ENCODE measurements at regions not wholly inside any gene's neighbourhood (a gene's known extent, or its start where the extent isn't known, plus 50 kb on each side); places are given as distances from the start of the nearest gene placed in this dataset.

GRCh38 chr18:6563896-6564295 is 149.2 kb upstream of the L3MBTL4 start:
- BruUV-seq (replicated peaks), result no TSS peak
- H3K4me2 ChIP-seq (ENCODE audit: insufficient read depth, low read length), result no peak overlapping the region
- WGBS (ENCODE audit: insufficient coverage, low coverage, missing lambda C conversion rate), result 0% methylated on average over 1 of the region's 1 CpG
- no peak overlapping the region for H2AFZ ChIP-seq (ENCODE audit: low read depth, low read length)
- POLR2A ChIA-PET, result no interaction called here
- TF ChIP-seq ZNF174 (CRISPR knock-in tag; IDR thresholded peaks at IDR 0.05) (no peak), CHD2 (IDR thresholded peaks at IDR 0.05; ENCODE audit: low read depth, low read length) (no peak), MCM7 (IDR thresholded peaks at IDR 0.05) (no peak), SAP30 (IDR thresholded peaks at IDR 0.05; ENCODE audit: borderline replicate concordance, insufficient read depth, low read depth, low read length, poor library complexity, severe bottlenecking) (no peak), ZNF445 (CRISPR knock-in tag; IDR thresholded peaks at IDR 0.05; ENCODE audit: low read depth) (no peak), ZNF764 (CRISPR knock-in tag; IDR thresholded peaks at IDR 0.05; ENCODE audit: low read depth) (no peak), HMG20A (CRISPR knock-in tag; conservative IDR thresholded peaks at IDR 0.05) (no peak)
- TF ChIP-seq, protein P1, sequence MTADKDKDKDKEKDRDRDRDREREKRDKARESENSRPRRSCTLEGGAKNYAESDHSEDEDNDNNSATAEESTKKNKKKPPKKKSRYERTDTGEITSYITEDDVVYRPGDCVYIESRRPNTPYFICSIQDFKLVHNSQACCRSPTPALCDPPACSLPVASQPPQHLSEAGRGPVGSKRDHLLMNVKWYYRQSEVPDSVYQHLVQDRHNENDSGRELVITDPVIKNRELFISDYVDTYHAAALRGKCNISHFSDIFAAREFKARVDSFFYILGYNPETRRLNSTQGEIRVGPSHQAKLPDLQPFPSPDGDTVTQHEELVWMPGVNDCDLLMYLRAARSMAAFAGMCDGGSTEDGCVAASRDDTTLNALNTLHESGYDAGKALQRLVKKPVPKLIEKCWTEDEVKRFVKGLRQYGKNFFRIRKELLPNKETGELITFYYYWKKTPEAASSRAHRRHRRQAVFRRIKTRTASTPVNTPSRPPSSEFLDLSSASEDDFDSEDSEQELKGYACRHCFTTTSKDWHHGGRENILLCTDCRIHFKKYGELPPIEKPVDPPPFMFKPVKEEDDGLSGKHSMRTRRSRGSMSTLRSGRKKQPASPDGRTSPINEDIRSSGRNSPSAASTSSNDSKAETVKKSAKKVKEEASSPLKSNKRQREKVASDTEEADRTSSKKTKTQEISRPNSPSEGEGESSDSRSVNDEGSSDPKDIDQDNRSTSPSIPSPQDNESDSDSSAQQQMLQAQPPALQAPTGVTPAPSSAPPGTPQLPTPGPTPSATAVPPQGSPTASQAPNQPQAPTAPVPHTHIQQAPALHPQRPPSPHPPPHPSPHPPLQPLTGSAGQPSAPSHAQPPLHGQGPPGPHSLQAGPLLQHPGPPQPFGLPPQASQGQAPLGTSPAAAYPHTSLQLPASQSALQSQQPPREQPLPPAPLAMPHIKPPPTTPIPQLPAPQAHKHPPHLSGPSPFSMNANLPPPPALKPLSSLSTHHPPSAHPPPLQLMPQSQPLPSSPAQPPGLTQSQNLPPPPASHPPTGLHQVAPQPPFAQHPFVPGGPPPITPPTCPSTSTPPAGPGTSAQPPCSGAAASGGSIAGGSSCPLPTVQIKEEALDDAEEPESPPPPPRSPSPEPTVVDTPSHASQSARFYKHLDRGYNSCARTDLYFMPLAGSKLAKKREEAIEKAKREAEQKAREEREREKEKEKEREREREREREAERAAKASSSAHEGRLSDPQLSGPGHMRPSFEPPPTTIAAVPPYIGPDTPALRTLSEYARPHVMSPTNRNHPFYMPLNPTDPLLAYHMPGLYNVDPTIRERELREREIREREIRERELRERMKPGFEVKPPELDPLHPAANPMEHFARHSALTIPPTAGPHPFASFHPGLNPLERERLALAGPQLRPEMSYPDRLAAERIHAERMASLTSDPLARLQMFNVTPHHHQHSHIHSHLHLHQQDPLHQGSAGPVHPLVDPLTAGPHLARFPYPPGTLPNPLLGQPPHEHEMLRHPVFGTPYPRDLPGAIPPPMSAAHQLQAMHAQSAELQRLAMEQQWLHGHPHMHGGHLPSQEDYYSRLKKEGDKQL (CRISPR knock-in tag; IDR thresholded peaks at IDR 0.05; ENCODE audit: borderline replicate concordance), result no peak
- H3K9ac ChIP-seq (ENCODE audit: insufficient read depth in 1 of 2, low read depth in 2 of 2, low read length in 2 of 2), result no peak overlapping the region
- H3K36me3 ChIP-seq (ENCODE audit: control insufficient read depth, insufficient read depth, low read length), result no peaks in the 10 kb centered on the region
- no peaks in the 10 kb centered on the region for H4K20me1 ChIP-seq (replicated peaks; ENCODE audit: control insufficient read depth, insufficient read depth, low read length)
- H3K27ac ChIP-seq (ENCODE audit: extremely low read depth, low read depth, low read length), result no peak overlapping the region
- H3K9me3 ChIP-seq (replicated peaks; ENCODE audit: control insufficient read depth, insufficient read depth, low read depth, low read length), result no peaks in the 10 kb centered on the region
- DNase-seq (ENCODE audit: extremely low read depth in 1 of 4, low spot score in 3 of 4) (no peak), ATAC-seq (no peak), FAIRE-seq (no peak)
- in situ Hi-C loops (cut with MboI), result no loop called here
- intact Hi-C loops (cut with micrococcal nuclease), result no loop called here
- no peaks in the 10 kb centered on the region for H3K9me1 ChIP-seq (ENCODE audit: control insufficient read depth, insufficient read depth, low read length)
- no peak overlapping the region for H3K4me3 ChIP-seq
- H3K27me3 ChIP-seq (ENCODE audit: control insufficient read depth in 2 of 2, insufficient read depth in 2 of 2, low read length in 2 of 2), result 0 out of 5 replicates have a peak, but pooled peaks cover 0 to 4% of the 10 kb centered on the region in 2 experiments
- H3K4me1 ChIP-seq (replicated peaks in 1 of 2; ENCODE audit: control insufficient read depth in 2 of 2, insufficient read depth in 2 of 2, low read length in 2 of 2), result no peaks in the 10 kb centered on the region; a peak in 1 of 5 replicates
- no peaks in the 10 kb centered on the region for H3K79me2 ChIP-seq (ENCODE audit: control insufficient read depth, insufficient read depth, low read length)
- CTCF ChIA-PET (ENCODE audit: low intra/inter-chr PET ratio), result no interaction called here
